ENCODE measurements at regions not wholly inside any gene's neighbourhood (a gene's known extent, or its start where the extent isn't known, plus 50 kb on each side); places are given as distances from the start of the nearest gene placed in this dataset.

- Histone ChIP-seq H3K4me1 (ENCODE audit: control insufficient read depth in 1 of 2, insufficient read depth in 2 of 2, low read depth in 1 of 2, low read length in 1 of 2) (no peaks in the 10 kb centered on the region), H3K27ac (ENCODE audit: low read depth in 2 of 2, low read length in 1 of 2) (no peak overlapping the region), H3K4me2 (no peak overlapping the region), H3F3A (replicated peaks; ENCODE audit: insufficient read depth) (no peaks in the 10 kb centered on the region), H3K79me2 (ENCODE audit: insufficient read depth) (no peaks in the 10 kb centered on the region), H4K20me1 (ENCODE audit: insufficient read depth) (no peaks in the 10 kb centered on the region), H3K9me3 (no peaks in the 10 kb centered on the region), H3K36me3 (replicated peaks in 1 of 2; ENCODE audit: control insufficient read depth in 1 of 2, insufficient read depth in 2 of 2, low read length in 1 of 2) (no peaks in the 10 kb centered on the region), H3K4me3 (ENCODE audit: low read depth in 2 of 2, low read length in 1 of 2) (no peak overlapping the region), H3K9ac (no peak overlapping the region), H3K9me2 (no peaks in the 10 kb centered on the region), H3K27me3 (ENCODE audit: insufficient read depth) (no peaks in the 10 kb centered on the region), H2AFZ (ENCODE audit: low read depth) (no peak overlapping the region)
- CTCF ChIA-PET, result interaction anchor here (1.4 kb wide), 1 partner anchor 132 kb away, joined by 4 read pairs; no protein-coding TSS in a partner anchor
- no peak for DNase-seq
- POLR2A ChIA-PET, result no interaction called here
- TF ChIP-seq GATA2 (CRISPR knock-in tag; IDR thresholded peaks at IDR 0.05) (no peak), MAX (IDR thresholded peaks at IDR 0.05; ENCODE audit: low read depth) (no peak)
- WGBS (ENCODE audit: low lambda C conversion rate), result 0% methylated on average over 2 of the region's 2 CpGs
Observed at GRCh38 chr13:108376308-108376707, 106.8 kb downstream of the TNFSF13B start.

- Histone ChIP-seq H3K9me3 (no peaks in the 10 kb centered on the region), H3K9ac (no peak overlapping the region), H3K36me3 (replicated peaks in 1 of 2; ENCODE audit: control insufficient read depth in 1 of 2, insufficient read depth in 2 of 2, low read length in 1 of 2) (no peaks in the 10 kb centered on the region), H2AFZ (ENCODE audit: low read depth) (no peak overlapping the region), H3K4me2 (no peak overlapping the region), H3K9me2 (no peaks in the 10 kb centered on the region), H3K27ac (ENCODE audit: low read depth in 2 of 2, low read length in 1 of 2) (no peak overlapping the region), H3F3A (replicated peaks; ENCODE audit: insufficient read depth) (no peaks in the 10 kb centered on the region), H3K27me3 (ENCODE audit: insufficient read depth) (no peaks in the 10 kb centered on the region), H3K4me3 (ENCODE audit: low read depth in 2 of 2, low read length in 1 of 2) (no peak overlapping the region), H3K4me1 (ENCODE audit: control insufficient read depth in 1 of 2, insufficient read depth in 2 of 2, low read depth in 1 of 2, low read length in 1 of 2) (no peaks in the 10 kb centered on the region), H3K79me2 (ENCODE audit: insufficient read depth) (no peaks in the 10 kb centered on the region), H4K20me1 (ENCODE audit: insufficient read depth) (no peaks in the 10 kb centered on the region)
- DNase-seq, result no peak
- WGBS (ENCODE audit: low lambda C conversion rate), result 32% methylated on average over 6 of the region's 6 CpGs
- POLR2A ChIA-PET, result no interaction called here
- no peak for TF ChIP-seq RXRA (IDR thresholded peaks at IDR 0.05; ENCODE audit: borderline replicate concordance, low read depth)
- TF ChIP-seq TEAD4 (IDR thresholded peaks at IDR 0.05; ENCODE audit: borderline replicate concordance, insufficient read depth), result no peak
- no peak for TF ChIP-seq RAD21 (IDR thresholded peaks at IDR 0.05; ENCODE audit: low read length)
- no peak for TF ChIP-seq POLR2AphosphoS5 (IDR thresholded peaks at IDR 0.05; ENCODE audit: low read depth, low read length)
- no peak for TF ChIP-seq FOXJ3 (CRISPR knock-in tag; IDR thresholded peaks at IDR 0.05)
- no peak for TF ChIP-seq MAX (IDR thresholded peaks at IDR 0.05; ENCODE audit: low read depth)
- TF ChIP-seq NFIC (IDR thresholded peaks at IDR 0.05; ENCODE audit: borderline replicate concordance), result no peak
- no peak for TF ChIP-seq CHD2 (IDR thresholded peaks at IDR 0.05; ENCODE audit: low read length, partially characterized antibody)
- TF ChIP-seq JUND (IDR thresholded peaks at IDR 0.05), result no peak
- no peak for TF ChIP-seq MEF2A (IDR thresholded peaks at IDR 0.05; ENCODE audit: borderline replicate concordance, low read depth)
- TF ChIP-seq RCOR1 (IDR thresholded peaks at IDR 0.05; ENCODE audit: low read length), result no peak
- TF ChIP-seq, protein P1, sequence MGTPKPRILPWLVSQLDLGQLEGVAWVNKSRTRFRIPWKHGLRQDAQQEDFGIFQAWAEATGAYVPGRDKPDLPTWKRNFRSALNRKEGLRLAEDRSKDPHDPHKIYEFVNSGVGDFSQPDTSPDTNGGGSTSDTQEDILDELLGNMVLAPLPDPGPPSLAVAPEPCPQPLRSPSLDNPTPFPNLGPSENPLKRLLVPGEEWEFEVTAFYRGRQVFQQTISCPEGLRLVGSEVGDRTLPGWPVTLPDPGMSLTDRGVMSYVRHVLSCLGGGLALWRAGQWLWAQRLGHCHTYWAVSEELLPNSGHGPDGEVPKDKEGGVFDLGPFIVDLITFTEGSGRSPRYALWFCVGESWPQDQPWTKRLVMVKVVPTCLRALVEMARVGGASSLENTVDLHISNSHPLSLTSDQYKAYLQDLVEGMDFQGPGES (IDR thresholded peaks at IDR 0.05; ENCODE audit: low read depth, low read length), result no peak
- TF ChIP-seq PBX3 (IDR thresholded peaks at IDR 0.05), result no peak
- no peak for TF ChIP-seq EP300 (IDR thresholded peaks at IDR 0.05; ENCODE audit: borderline replicate concordance in 1 of 2, low read depth in 1 of 2, low read length in 1 of 2)
- TF ChIP-seq, protein P2, sequence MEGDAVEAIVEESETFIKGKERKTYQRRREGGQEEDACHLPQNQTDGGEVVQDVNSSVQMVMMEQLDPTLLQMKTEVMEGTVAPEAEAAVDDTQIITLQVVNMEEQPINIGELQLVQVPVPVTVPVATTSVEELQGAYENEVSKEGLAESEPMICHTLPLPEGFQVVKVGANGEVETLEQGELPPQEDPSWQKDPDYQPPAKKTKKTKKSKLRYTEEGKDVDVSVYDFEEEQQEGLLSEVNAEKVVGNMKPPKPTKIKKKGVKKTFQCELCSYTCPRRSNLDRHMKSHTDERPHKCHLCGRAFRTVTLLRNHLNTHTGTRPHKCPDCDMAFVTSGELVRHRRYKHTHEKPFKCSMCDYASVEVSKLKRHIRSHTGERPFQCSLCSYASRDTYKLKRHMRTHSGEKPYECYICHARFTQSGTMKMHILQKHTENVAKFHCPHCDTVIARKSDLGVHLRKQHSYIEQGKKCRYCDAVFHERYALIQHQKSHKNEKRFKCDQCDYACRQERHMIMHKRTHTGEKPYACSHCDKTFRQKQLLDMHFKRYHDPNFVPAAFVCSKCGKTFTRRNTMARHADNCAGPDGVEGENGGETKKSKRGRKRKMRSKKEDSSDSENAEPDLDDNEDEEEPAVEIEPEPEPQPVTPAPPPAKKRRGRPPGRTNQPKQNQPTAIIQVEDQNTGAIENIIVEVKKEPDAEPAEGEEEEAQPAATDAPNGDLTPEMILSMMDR (IDR thresholded peaks at IDR 0.05), result no peak
- no peak for TF ChIP-seq TAF1 (IDR thresholded peaks at IDR 0.05; ENCODE audit: borderline replicate concordance, low read depth, low read length)
- TF ChIP-seq EZH2phosphoT487 (IDR thresholded peaks at IDR 0.05; ENCODE audit: borderline replicate concordance, low read depth), result no peak
- no peak for TF ChIP-seq FOSL2 (IDR thresholded peaks at IDR 0.05; ENCODE audit: borderline replicate concordance, low read depth)
- CTCF ChIA-PET, result no interaction called here
Observed at GRCh38 chr13:108377646-108378206, 108.2 kb downstream of the TNFSF13B start.

Data from SK-N-SH (cell line).